ENCODE measurements at regions not wholly inside any gene's neighbourhood (a gene's known extent, or its start where the extent isn't known, plus 50 kb on each side); places are given as distances from the start of the nearest gene placed in this dataset.

- DNase-seq (ENCODE audit: low read depth) = no peak
- H3K4me3 ChIP-seq (ENCODE audit: low read depth, low read length) = no peak overlapping the region
- TF ChIP-seq CTCF (conservative IDR thresholded peaks at IDR 0.05; ENCODE audit: low read depth, low read length) = no peak
These were observed 78.1 kb upstream of the PTHLH start for GRCh38 chr12:28050606-28051005.

DNA sequence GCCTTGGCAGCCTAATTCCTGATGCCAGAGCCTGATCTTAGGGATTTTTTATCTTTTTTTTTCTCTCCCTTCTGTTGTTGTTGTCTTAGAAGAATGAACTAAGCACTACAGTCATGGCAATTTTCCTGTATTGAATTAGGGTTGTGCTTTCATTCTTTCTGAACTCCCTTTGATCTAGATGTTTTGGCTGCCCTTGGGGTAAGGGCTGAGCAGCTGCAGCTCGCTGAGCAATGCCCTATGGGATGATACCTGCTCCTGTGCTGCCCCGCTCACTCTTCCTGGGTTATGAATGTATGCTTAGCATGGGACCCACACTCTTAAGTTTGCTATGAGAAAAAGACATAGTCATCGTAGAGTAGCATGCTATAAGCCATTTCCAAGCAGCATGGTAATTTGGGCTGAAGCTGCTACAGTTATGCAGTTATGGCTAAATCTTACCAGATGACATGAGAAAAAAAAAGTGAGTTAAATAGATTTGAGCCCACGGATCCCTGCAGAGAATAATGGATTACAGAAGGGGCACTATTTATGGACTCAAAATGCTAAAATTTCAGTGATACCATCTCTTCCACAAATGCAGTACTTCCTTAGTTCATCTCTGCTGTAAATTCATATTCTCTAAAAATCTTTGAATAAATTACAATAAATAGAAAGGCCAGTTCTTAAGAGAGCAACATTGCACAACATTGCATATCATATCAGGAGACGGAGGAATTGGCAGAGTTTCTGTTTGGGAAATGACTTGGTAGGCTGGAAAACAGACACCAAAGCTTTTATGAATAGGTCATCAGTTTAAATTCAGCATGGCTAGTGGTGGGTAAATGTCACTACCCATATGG lies 79.2 kb upstream of the PTHLH start:
- DNase-seq (ENCODE audit: low read depth) = no peak
- no peak for TF ChIP-seq CTCF (conservative IDR thresholded peaks at IDR 0.05; ENCODE audit: low read depth, low read length)
- H3K4me3 ChIP-seq (ENCODE audit: low read depth, low read length) = no peak overlapping the region

DNA sequence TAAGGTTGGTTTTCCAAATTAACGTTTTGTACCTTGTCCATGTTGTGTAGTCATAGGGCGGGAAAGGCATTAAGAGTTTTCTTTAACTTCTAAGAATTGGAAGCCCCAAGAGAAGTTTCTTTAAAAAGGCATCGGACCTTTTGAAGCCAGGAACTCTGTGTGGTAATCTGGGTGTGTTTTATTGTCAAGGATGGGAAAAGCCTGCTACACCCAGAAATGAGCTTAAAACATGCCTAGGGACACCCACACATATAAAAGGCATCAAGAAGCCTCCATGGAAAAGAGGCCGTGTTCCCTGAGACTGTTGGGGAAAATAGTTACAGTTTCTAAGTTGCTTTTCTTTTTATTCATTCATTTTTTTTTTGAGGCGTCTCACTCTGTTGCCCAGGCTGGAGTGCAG lies 81.0 kb upstream of the PTHLH start:
- TF ChIP-seq CTCF (conservative IDR thresholded peaks at IDR 0.05; ENCODE audit: low read depth, low read length) = no peak
- no peak for DNase-seq (ENCODE audit: low read depth)
- H3K4me3 ChIP-seq (ENCODE audit: low read depth, low read length) = no peak overlapping the region

GRCh38 chr12:28054583-28054982 lies 82.0 kb upstream of the PTHLH start:
- DNase-seq (ENCODE audit: low read depth) = no peak
- H3K4me3 ChIP-seq (ENCODE audit: low read depth, low read length) = no peak overlapping the region
- no peak for TF ChIP-seq CTCF (conservative IDR thresholded peaks at IDR 0.05; ENCODE audit: low read depth, low read length)

- H3K4me3 ChIP-seq (ENCODE audit: low read depth, low read length) = no peak overlapping the region
- no peak for TF ChIP-seq CTCF (conservative IDR thresholded peaks at IDR 0.05; ENCODE audit: low read depth, low read length)
- DNase-seq (ENCODE audit: low read depth) = no peak
These were observed 85.5 kb upstream of the PTHLH start for GRCh38 chr12:28057856-28058615.

GRCh38 chr12:28059220-28059619 lies 86.7 kb upstream of the PTHLH start:
- no peak for TF ChIP-seq CTCF (conservative IDR thresholded peaks at IDR 0.05; ENCODE audit: low read depth, low read length)

More at GRCh38 chr12:28059220-28059619, 86.7 kb upstream of the PTHLH start:
- DNase-seq (ENCODE audit: low read depth) = no peak
- no peak overlapping the region for H3K4me3 ChIP-seq (ENCODE audit: low read depth, low read length)
